ENCODE measurements at regions not wholly inside any gene's neighbourhood (a gene's known extent, or its start where the extent isn't known, plus 50 kb on each side); places are given as distances from the start of the nearest gene placed in this dataset.
"Not testable (repeated sequence)": the region's sequence is repeated elsewhere in the genome, so short reads cannot be mapped to it uniquely, and the experiment has no call there.

GRCh38 chr1:118280656-118281055 lies 95.6 kb upstream of the SPAG17 start:
- H3K4me1 ChIP-seq (ENCODE audit: control insufficient read depth, insufficient read depth, low read length, unreplicated experiment); H3K4me3 ChIP-seq (ENCODE audit: low read depth, low read length); H3K79me2 ChIP-seq (ENCODE audit: control insufficient read depth, insufficient read depth, low read length, unreplicated experiment); H2AFZ ChIP-seq (ENCODE audit: low read length, unreplicated experiment); H3K36me3 ChIP-seq (ENCODE audit: insufficient read depth, low read length); H3K27ac ChIP-seq (ENCODE audit: low read depth, low read length): not testable (repeated sequence)
- H3K27me3 ChIP-seq (ENCODE audit: insufficient read depth, low read length): peaks cover 16% of the 10 kb centered on the region

- no peaks in the 10 kb centered on the region for H3K79me2 ChIP-seq (ENCODE audit: control insufficient read depth, insufficient read depth, low read length, unreplicated experiment)
- H3K4me1 ChIP-seq (ENCODE audit: control insufficient read depth, insufficient read depth, low read length, unreplicated experiment): no peaks in the 10 kb centered on the region
- no peaks in the 10 kb centered on the region for H3K36me3 ChIP-seq (ENCODE audit: insufficient read depth, low read length)
- no peak overlapping the region for H2AFZ ChIP-seq (ENCODE audit: low read length, unreplicated experiment)
- peaks cover 27% of the 10 kb centered on the region for H3K27me3 ChIP-seq (ENCODE audit: insufficient read depth, low read length)
- H3K27ac ChIP-seq (ENCODE audit: low read depth, low read length): no peak overlapping the region
- no peak overlapping the region for H3K4me3 ChIP-seq (ENCODE audit: low read depth, low read length)
Observed at GRCh38 chr1:118275472-118276115, 90.6 kb upstream of the SPAG17 start.

- Histone ChIP-seq H3K4me1 (ENCODE audit: control insufficient read depth, insufficient read depth, low read length, unreplicated experiment) (no peaks in the 10 kb centered on the region), H3K27ac (ENCODE audit: low read depth, low read length) (no peak overlapping the region), H3K79me2 (ENCODE audit: control insufficient read depth, insufficient read depth, low read length, unreplicated experiment) (no peaks in the 10 kb centered on the region), H3K36me3 (ENCODE audit: insufficient read depth, low read length) (no peaks in the 10 kb centered on the region), H2AFZ (ENCODE audit: low read length, unreplicated experiment) (no peak overlapping the region), H3K4me3 (ENCODE audit: low read depth, low read length) (no peak overlapping the region), H3K27me3 (ENCODE audit: insufficient read depth, low read length) (peaks cover 27% of the 10 kb centered on the region)
Observed at GRCh38 chr1:118272884-118273283, 87.9 kb upstream of the SPAG17 start.

- no peaks in the 10 kb centered on the region for H3K36me3 ChIP-seq (ENCODE audit: insufficient read depth, low read length)
- H3K4me3 ChIP-seq (ENCODE audit: low read depth, low read length): no peak overlapping the region
- no peak overlapping the region for H2AFZ ChIP-seq (ENCODE audit: low read length, unreplicated experiment)
- no peaks in the 10 kb centered on the region for H3K4me1 ChIP-seq (ENCODE audit: control insufficient read depth, insufficient read depth, low read length, unreplicated experiment)
- peaks cover 23% of the 10 kb centered on the region for H3K27me3 ChIP-seq (ENCODE audit: insufficient read depth, low read length)
- H3K79me2 ChIP-seq (ENCODE audit: control insufficient read depth, insufficient read depth, low read length, unreplicated experiment): no peaks in the 10 kb centered on the region
- H3K27ac ChIP-seq (ENCODE audit: low read depth, low read length): no peak overlapping the region
Observed at GRCh38 chr1:118271883-118272282, 86.9 kb upstream of the SPAG17 start.

- Histone ChIP-seq H3K79me2 (ENCODE audit: control insufficient read depth, insufficient read depth, low read length, unreplicated experiment) (no peaks in the 10 kb centered on the region), H3K36me3 (ENCODE audit: insufficient read depth, low read length) (no peaks in the 10 kb centered on the region), H3K27me3 (ENCODE audit: insufficient read depth, low read length) (0 out of 2 replicates have a peak, but pooled peaks cover 10% of the 10 kb centered on the region), H3K27ac (ENCODE audit: low read depth, low read length) (no peak overlapping the region), H3K4me1 (ENCODE audit: control insufficient read depth, insufficient read depth, low read length, unreplicated experiment) (no peaks in the 10 kb centered on the region), H3K4me3 (ENCODE audit: low read depth, low read length) (no peak overlapping the region), H2AFZ (ENCODE audit: low read length, unreplicated experiment) (no peak overlapping the region)
Observed at GRCh38 chr1:118269598-118269997, 84.6 kb upstream of the SPAG17 start.

GRCh38 chr1:118266436-118266835 lies 81.4 kb upstream of the SPAG17 start:
- no peak overlapping the region for H2AFZ ChIP-seq (ENCODE audit: low read length, unreplicated experiment)
- no peaks in the 10 kb centered on the region for H3K79me2 ChIP-seq (ENCODE audit: control insufficient read depth, insufficient read depth, low read length, unreplicated experiment)
- no peaks in the 10 kb centered on the region for H3K36me3 ChIP-seq (ENCODE audit: insufficient read depth, low read length)
- H3K4me3 ChIP-seq (ENCODE audit: low read depth, low read length): no peak overlapping the region
- no peaks in the 10 kb centered on the region for H3K4me1 ChIP-seq (ENCODE audit: control insufficient read depth, insufficient read depth, low read length, unreplicated experiment)
- H3K27ac ChIP-seq (ENCODE audit: low read depth, low read length): no peak overlapping the region
- 0 out of 2 replicates have a peak, but pooled peaks cover 4% of the 10 kb centered on the region for H3K27me3 ChIP-seq (ENCODE audit: insufficient read depth, low read length)

GRCh38 chr1:118264343-118264742 lies 79.3 kb upstream of the SPAG17 start:
- Histone ChIP-seq H2AFZ (ENCODE audit: low read length, unreplicated experiment) (no peak overlapping the region), H3K27me3 (ENCODE audit: insufficient read depth, low read length) (0 out of 2 replicates have a peak, but pooled peaks cover 4% of the 10 kb centered on the region), H3K36me3 (ENCODE audit: insufficient read depth, low read length) (no peaks in the 10 kb centered on the region), H3K79me2 (ENCODE audit: control insufficient read depth, insufficient read depth, low read length, unreplicated experiment) (no peaks in the 10 kb centered on the region), H3K27ac (ENCODE audit: low read depth, low read length) (no peak overlapping the region), H3K4me3 (ENCODE audit: low read depth, low read length) (no peak overlapping the region), H3K4me1 (ENCODE audit: control insufficient read depth, insufficient read depth, low read length, unreplicated experiment) (no peaks in the 10 kb centered on the region)

- Histone ChIP-seq H3K36me3 (ENCODE audit: insufficient read depth, low read length) (no peaks in the 10 kb centered on the region), H3K79me2 (ENCODE audit: control insufficient read depth, insufficient read depth, low read length, unreplicated experiment) (no peaks in the 10 kb centered on the region), H3K27ac (ENCODE audit: low read depth, low read length) (no peak overlapping the region), H3K4me3 (ENCODE audit: low read depth, low read length) (no peak overlapping the region), H2AFZ (ENCODE audit: low read length, unreplicated experiment) (no peak overlapping the region), H3K27me3 (ENCODE audit: insufficient read depth, low read length) (0 out of 2 replicates have a peak, but pooled peaks cover 4% of the 10 kb centered on the region), H3K4me1 (ENCODE audit: control insufficient read depth, insufficient read depth, low read length, unreplicated experiment) (no peaks in the 10 kb centered on the region)
Observed at GRCh38 chr1:118262865-118263264, 77.8 kb upstream of the SPAG17 start.

- no peaks in the 10 kb centered on the region for H3K79me2 ChIP-seq (ENCODE audit: control insufficient read depth, insufficient read depth, low read length, unreplicated experiment)
- no peaks in the 10 kb centered on the region; the same call in 1 of the 2 replicates for H3K27me3 ChIP-seq (ENCODE audit: insufficient read depth, low read length)
- no peak overlapping the region for H2AFZ ChIP-seq (ENCODE audit: low read length, unreplicated experiment)
- no peak overlapping the region for H3K4me3 ChIP-seq (ENCODE audit: low read depth, low read length)
- H3K36me3 ChIP-seq (ENCODE audit: insufficient read depth, low read length): no peaks in the 10 kb centered on the region
- H3K4me1 ChIP-seq (ENCODE audit: control insufficient read depth, insufficient read depth, low read length, unreplicated experiment): no peaks in the 10 kb centered on the region
- no peak overlapping the region for H3K27ac ChIP-seq (ENCODE audit: low read depth, low read length)
Observed at GRCh38 chr1:118258975-118259374, 73.9 kb upstream of the SPAG17 start.

- H3K27me3 ChIP-seq (ENCODE audit: insufficient read depth, low read length): no peaks in the 10 kb centered on the region; the same call in 1 of the 2 replicates
Observed at GRCh38 chr1:118257946-118258345, 72.9 kb upstream of the SPAG17 start.

More at GRCh38 chr1:118257946-118258345, 72.9 kb upstream of the SPAG17 start:
- no peak overlapping the region for H3K4me3 ChIP-seq (ENCODE audit: low read depth, low read length)
- no peaks in the 10 kb centered on the region for H3K4me1 ChIP-seq (ENCODE audit: control insufficient read depth, insufficient read depth, low read length, unreplicated experiment)
- no peak overlapping the region for H2AFZ ChIP-seq (ENCODE audit: low read length, unreplicated experiment)
- no peak overlapping the region for H3K27ac ChIP-seq (ENCODE audit: low read depth, low read length)
- H3K36me3 ChIP-seq (ENCODE audit: insufficient read depth, low read length): no peaks in the 10 kb centered on the region
- no peaks in the 10 kb centered on the region for H3K79me2 ChIP-seq (ENCODE audit: control insufficient read depth, insufficient read depth, low read length, unreplicated experiment)

Data from ACC112 (cell line).